ENCODE measurements at regions not wholly inside any gene's neighbourhood (a gene's known extent, or its start where the extent isn't known, plus 50 kb on each side); places are given as distances from the start of the nearest gene placed in this dataset.
"Not testable (repeated sequence)": the region's sequence is repeated elsewhere in the genome, so short reads cannot be mapped to it uniquely, and the experiment has no call there.

DNA sequence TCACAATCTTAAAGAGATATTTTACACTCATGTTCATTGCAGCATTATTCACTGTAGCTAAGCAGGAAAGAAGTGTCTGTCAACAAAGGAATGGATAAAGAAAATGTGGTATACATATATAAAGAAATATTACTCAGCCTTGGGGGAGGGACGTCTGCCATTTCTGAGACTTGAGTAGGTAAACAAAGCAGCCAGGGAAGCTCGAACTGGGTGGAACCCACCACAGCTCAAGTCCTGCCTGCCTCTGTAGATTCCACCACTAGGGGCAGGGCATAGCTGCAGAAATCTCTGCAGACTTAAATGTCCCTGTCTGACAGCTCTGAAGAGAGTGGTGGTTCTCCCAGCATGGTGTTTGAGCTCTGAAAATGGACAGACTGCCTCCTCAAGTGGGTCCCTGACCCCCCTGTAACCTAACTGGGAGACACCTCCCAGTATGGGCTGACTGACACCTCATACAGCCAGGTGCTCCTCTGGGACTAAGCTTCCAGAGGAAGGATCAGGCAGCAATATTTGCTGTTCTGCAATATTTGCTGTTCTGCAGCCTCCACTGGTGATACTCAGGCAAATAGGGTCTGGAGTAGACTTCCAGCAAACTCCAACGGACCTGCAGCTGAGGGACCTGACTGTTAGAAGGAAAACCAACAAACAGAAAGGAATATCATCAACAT lies 183.3 kb upstream of the SSTR4 start:
- DNase-seq (ENCODE audit: low spot score), result not testable (repeated sequence)

DNA sequence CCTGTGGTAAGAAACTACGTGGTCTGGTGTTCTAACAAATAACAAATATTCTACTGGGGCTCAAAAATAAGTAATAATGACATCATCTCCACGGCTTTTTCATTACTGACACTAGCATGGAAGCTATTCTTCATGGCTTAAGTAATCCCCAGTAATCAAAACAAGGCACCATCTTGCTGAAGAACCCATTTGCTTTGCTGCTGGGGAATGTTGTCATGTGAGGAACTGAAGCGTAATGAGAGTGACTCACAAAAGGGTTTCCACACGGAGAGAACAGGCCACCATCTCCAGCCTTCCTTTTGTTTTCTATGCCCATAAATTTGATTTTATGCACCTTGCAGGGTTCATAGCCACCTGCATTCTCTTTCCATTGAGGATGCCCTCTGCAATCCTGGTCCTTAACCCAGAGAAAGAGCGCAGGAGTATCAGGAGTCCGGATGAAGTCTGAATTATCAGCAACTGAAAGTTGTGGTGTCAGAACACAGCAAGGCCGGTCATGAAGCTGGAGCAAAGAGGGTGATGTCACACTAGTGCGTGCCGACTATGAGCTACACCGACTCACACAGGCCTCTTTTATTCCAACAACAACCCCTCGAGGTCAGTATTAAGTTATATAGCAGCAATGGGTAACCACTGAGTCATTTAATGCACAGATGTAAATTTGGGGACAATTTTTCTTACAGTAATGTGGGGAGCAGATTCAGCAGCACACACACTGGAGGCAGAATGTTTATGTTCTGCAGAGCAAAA lies 173.7 kb upstream of the SSTR4 start:
- DNase-seq (ENCODE audit: low spot score), result no peak

- no peak for DNase-seq (ENCODE audit: low spot score)
Measured at GRCh38 chr20:22861990-22862389, 173.1 kb upstream of the SSTR4 start.

- no peak for DNase-seq (ENCODE audit: low spot score)
Measured at GRCh38 chr20:22862671-22863230, 172.4 kb upstream of the SSTR4 start.

- DNase-seq (ENCODE audit: low spot score), result no peak
Measured at GRCh38 chr20:22863826-22864225, 171.3 kb upstream of the SSTR4 start.

DNA sequence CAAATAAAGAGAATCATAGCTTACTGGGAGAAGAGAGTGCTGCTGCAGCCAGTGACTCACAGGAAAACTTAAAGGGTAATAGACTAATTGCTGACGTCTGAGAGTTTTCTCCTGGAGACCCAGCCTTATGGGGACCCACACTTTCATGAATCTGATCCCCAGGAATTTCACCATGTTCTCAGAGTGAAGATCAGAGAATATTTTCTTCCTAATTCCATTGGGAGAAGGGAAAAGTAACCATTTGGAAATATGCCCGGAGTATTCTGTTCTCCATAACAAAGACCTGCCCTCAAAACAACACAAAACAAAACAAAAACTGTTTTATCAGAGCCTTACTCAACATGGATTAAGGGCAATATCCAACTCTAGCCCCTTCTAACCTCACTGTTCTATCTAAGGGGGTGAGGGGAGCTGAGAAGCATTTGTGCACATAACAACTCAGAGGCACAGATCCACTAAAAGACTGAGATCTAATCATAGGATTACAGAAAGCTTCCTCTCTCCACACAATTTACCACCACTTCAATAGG lies 168.2 kb upstream of the SSTR4 start:
- no peak for DNase-seq (ENCODE audit: low spot score)

- no peak for DNase-seq (ENCODE audit: low spot score)
Measured at GRCh38 chr20:22878166-22878565, 156.9 kb upstream of the SSTR4 start.

DNA sequence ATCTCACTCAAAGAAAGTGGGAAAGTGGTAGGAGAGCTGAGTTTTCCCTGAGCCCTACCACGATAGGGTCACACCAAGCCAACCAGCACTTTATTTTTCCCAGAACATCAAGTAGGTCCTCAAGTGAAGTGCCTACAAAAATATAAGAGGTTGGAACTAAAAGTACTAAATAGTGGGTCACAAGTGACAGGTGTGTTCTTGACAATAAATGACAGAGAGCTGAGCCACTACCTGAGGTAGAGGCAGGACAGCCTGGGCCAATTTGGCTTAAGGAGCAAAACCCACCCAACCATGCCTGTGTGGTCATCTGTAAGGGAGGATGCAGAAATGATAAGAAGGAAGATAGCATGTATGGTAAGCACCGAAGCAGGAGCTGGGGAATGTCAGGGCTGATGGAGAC lies 154.8 kb upstream of the SSTR4 start:
- DNase-seq (ENCODE audit: low spot score), result no peak

- DNase-seq (ENCODE audit: low spot score), result no peak
Measured at GRCh38 chr20:22887796-22888195, 147.3 kb upstream of the SSTR4 start.

GRCh38 chr20:22890594-22891300 lies 144.4 kb upstream of the SSTR4 start:
- no peak for DNase-seq (ENCODE audit: low spot score)

GRCh38 chr20:22901164-22901563 lies 133.9 kb upstream of the SSTR4 start:
- no peak for DNase-seq (ENCODE audit: low spot score)

DNA sequence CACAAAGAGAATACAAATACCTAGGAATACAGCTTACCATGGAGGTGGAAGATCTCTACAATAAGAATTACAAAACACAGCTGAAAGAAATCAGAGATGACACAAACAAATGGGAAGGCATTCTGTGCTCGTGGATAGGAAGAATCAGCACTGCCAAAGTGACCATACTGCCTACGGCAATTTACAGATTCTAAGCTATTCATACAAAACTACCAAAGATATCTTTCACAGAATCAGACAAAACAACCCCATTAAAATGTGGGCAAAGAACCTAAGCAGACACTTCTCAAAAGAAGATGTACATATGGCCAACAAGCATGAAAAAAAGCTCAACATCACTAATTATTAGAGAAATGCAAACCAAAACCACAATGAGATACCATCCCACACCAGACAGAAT lies 133.2 kb upstream of the SSTR4 start:
- DNase-seq (ENCODE audit: low spot score), result no peak

- no peak for DNase-seq (ENCODE audit: low spot score)
Measured at GRCh38 chr20:22904386-22904785, 130.7 kb upstream of the SSTR4 start.

DNA sequence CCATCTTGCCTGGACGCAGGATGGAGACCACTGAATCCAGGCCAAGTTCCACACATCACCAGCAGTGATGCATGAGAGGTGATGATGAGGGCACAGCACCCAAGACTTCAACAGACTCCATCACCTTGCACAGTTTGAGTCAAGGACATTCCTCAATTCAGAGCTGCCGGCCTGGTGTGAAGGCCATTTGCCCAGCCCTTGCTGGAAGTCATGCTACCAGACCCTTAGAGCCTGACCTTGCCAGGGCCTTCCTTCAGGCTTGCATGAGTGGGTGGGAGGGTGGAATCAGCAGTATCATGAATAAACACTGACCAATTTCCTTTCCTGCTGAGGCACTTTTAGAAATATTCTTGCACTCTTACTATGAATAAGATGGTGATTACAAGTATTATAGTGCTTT lies 130.2 kb upstream of the SSTR4 start:
- DNase-seq (ENCODE audit: low spot score), result no peak

GRCh38 chr20:22905658-22906057 lies 129.5 kb upstream of the SSTR4 start:
- DNase-seq (ENCODE audit: low spot score), result peak; percentile 51

GRCh38 chr20:22908437-22908836 lies 126.7 kb upstream of the SSTR4 start:
- no peak for DNase-seq (ENCODE audit: low spot score)

DNA sequence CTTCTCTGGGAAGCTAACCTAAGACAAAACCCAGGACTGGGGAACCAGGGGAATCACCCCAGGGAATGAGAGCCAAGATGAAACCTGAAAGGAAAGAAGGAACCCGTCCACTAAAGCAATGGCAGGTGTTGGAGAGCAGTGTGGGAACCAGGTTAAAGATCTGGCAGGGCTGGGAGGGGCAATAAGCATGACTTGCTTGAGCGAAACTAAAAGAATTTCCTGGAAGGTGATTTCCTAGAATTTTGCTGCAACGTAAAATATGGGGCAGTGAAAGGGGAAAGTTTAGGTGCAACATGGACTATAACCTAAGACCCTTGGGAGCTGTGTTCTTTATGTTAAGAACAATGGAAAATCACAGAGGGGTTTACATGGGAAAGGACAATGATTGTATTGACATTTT lies 126.2 kb upstream of the SSTR4 start:
- DNase-seq (ENCODE audit: low spot score), result no peak

DNA sequence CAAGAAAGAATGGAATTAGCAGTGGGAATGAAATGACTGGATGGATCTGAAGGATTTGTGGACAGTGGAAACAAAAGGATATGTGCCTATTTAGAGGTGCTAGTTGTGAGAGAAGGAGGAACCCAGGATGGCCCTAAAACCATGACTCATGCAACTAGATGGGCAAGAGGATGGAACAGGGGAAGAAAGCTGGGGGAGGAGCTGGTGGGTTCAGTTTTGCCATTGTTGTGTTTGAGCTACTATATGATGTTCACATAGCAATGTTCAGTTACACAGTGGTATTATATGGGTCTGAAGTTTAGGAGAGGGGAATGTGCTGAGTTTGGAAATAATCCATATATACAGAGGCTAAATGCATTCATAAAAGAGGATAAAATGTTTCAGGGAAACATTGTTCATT lies 125.7 kb upstream of the SSTR4 start:
- no peak for DNase-seq (ENCODE audit: low spot score)

GRCh38 chr20:22910287-22910852 lies 124.7 kb upstream of the SSTR4 start:
- no peak for DNase-seq (ENCODE audit: low spot score)

DNA sequence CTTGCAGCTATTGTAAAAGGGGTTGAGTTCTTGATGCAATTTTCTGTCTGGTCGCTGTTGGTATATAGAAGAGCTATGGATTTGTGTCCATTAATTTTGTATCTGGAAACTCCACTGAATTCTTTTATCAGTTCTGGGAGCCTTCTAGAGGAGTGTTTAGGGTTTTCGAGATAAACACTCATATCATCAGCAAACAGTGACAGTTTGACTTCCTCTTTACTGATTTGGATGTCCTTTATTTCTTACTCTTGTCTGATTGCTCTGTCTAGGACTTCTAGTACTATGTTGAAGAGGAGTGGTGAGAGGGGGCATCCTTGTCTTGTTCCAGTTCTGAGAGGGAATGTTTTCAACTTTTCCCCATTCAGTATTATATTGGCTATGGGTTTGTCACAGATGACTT lies 120.8 kb upstream of the SSTR4 start:
- DNase-seq (ENCODE audit: low spot score), result no peak

DNA sequence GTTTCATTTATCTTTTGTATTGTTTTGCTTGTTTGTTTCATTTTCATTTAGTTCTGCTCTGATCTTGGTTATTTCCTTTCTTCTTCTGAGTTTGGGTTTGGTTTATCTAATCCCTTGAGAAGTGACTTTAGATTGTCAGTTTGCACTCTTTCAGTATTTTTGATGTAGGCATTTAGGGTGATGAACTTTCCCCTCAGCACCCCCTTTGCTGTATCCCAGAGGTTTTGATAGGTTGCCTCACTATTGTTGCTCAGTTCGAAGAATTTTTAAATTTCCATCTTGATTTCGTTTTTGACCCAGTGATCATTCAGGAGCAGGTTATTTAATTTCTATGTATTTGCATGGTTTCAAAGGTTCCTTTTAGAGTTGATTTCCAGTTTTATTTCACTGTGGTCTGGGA lies 119.6 kb upstream of the SSTR4 start:
- no peak for DNase-seq (ENCODE audit: low spot score)

Measured in AG20443 (cell line).